GM12873 (cell line): ENCODE measurements at regions not wholly inside any gene's neighbourhood (a gene's known extent, or its start where the extent isn't known, plus 50 kb on each side); places are given as distances from the start of the nearest gene placed in this dataset.

Source experiments
- CTCF ChIP-seq: IDR thresholded peaks from 2 replicates; pipeline ENCODE4 v1.5.1; 2012; ENCODE audit warnings: low read depth, mild to moderate bottlenecking, moderate library complexity, low read length, control low read depth; ENCODE audit not compliant: insufficient read depth; ENCODE audit errors: missing control alignments

GRCh38 chr1:71236503-71236902 is 155.7 kb upstream of the ZRANB2 start:
- no peak for TF ChIP-seq CTCF

GRCh38 chr1:71233645-71234044 is 152.8 kb upstream of the ZRANB2 start:
- no peak for TF ChIP-seq CTCF

- TF ChIP-seq CTCF: no peak
Observed at GRCh38 chr1:71232786-71233185, 152.0 kb upstream of the ZRANB2 start.

GRCh38 chr1:71232166-71232763 is 151.4 kb upstream of the ZRANB2 start:
- no peak for TF ChIP-seq CTCF

- no peak for TF ChIP-seq CTCF
Observed at GRCh38 chr1:71231751-71232150, 150.9 kb upstream of the ZRANB2 start.

GRCh38 chr1:71228742-71229365 is 148.0 kb upstream of the ZRANB2 start:
- TF ChIP-seq CTCF: no peak

GRCh38 chr1:71228241-71228640 is 147.4 kb upstream of the ZRANB2 start:
- no peak for TF ChIP-seq CTCF
